VCaP (cell line): ENCODE measurements at regions not wholly inside any gene's neighbourhood (a gene's known extent, or its start where the extent isn't known, plus 50 kb on each side); places are given as distances from the start of the nearest gene placed in this dataset.

Experiments used
- H3K27ac ChIP-seq: fragments of 450-650 bp; 2 replicates; pipeline ENCODE4 v1.5.1; 2017
- CTCF ChIP-seq: fragments of 450-650 bp; conservative IDR thresholded peaks from 2 replicates; pipeline ENCODE4 v1.5.1; 2017; ENCODE audit warnings: mild to moderate bottlenecking, moderate library complexity

GRCh38 chr7:33814936-33815335 is 90.4 kb upstream of the BMPER start:
- H3K27ac ChIP-seq, result no peak overlapping the region
- TF ChIP-seq CTCF, result no peak

GRCh38 chr7:33815336-33815735 is 90.0 kb upstream of the BMPER start:
- no peak for TF ChIP-seq CTCF
- H3K27ac ChIP-seq, result no peak overlapping the region

GRCh38 chr7:33816106-33816505 is 89.2 kb upstream of the BMPER start:
- no peak for TF ChIP-seq CTCF
- no peak overlapping the region for H3K27ac ChIP-seq

GRCh38 chr7:33819658-33820057 is 85.7 kb upstream of the BMPER start:
- TF ChIP-seq CTCF, result no peak
- H3K27ac ChIP-seq, result no peak overlapping the region

- H3K27ac ChIP-seq, result no peak overlapping the region
- no peak for TF ChIP-seq CTCF
Measured at GRCh38 chr7:33820206-33820605, 85.1 kb upstream of the BMPER start.

GRCh38 chr7:33821970-33822369 is 83.4 kb upstream of the BMPER start:
- no peak overlapping the region for H3K27ac ChIP-seq
- no peak for TF ChIP-seq CTCF

- TF ChIP-seq CTCF, result no peak
- no peak overlapping the region for H3K27ac ChIP-seq
Measured at GRCh38 chr7:33823913-33824312, 81.4 kb upstream of the BMPER start.
